ENCODE measurements at regions not wholly inside any gene's neighbourhood (a gene's known extent, or its start where the extent isn't known, plus 50 kb on each side); places are given as distances from the start of the nearest gene placed in this dataset.

- TF ChIP-seq CTCF (IDR thresholded peaks at IDR 0.05; ENCODE audit: insufficient read depth, low read length, poor library complexity, severe bottlenecking) (no peak), EZH2phosphoT487 (conservative IDR thresholded peaks at IDR 0.05; ENCODE audit: low read length) (no peak)
These were observed 58.4 kb upstream of the ALDH1A1 start for GRCh38 chr9:73011181-73011750.

Measured in SU-DHL-6 (cell line).